ENCODE measurements at regions not wholly inside any gene's neighbourhood (a gene's known extent, or its start where the extent isn't known, plus 50 kb on each side); places are given as distances from the start of the nearest gene placed in this dataset.

- no peak for TF ChIP-seq CTCF (IDR thresholded peaks at IDR 0.05; ENCODE audit: insufficient read depth, low read length)
- no peak overlapping the region for H3K4me3 ChIP-seq (ENCODE audit: low read depth, low read length)
- DNase-seq (ENCODE audit: low read depth), result no peak
These were observed 89.4 kb downstream of the SLC25A15 start for GRCh38 chr13:40878823-40879222.
